Activated CD8-positive, alpha-beta memory T cell treated with anti-CD3 and anti-CD28 coated beads, Interleukin-2, amount 10 ng/mL, durations not matched to agents 7 days and 5 days (primary cell): ENCODE measurements at regions not wholly inside any gene's neighbourhood (a gene's known extent, or its start where the extent isn't known, plus 50 kb on each side); places are given as distances from the start of the nearest gene placed in this dataset.

Experiments used
- ATAC-seq: fragments of 150-1000 bp; cut with Tn5 transposase; one replicate; pipeline ENCODE4 v1.10.0; 2021; ENCODE audit warnings: moderate library complexity
- CTCF ChIA-PET: fragments of 350-600 bp; sonication (Branson Sonifier 250); formaldehyde crosslinking; loops from one replicate; lab custom pipeline; 2021; ENCODE audit warnings: antibody characterized with exemption; lab: Charles Lee
- DNase-seq: peaks from one replicate; pipeline ENCODE4 v3.0.0-alpha.2; 2020
- H3K27ac Mint-ChIP-seq: one replicate; pipeline ENCODE4 v1.8.0; 2021; ENCODE audit warnings: mild to moderate bottlenecking, mixed read lengths
- H3K27me3 Mint-ChIP-seq: one replicate; pipeline ENCODE4 v1.8.0; 2021; ENCODE audit warnings: mixed read lengths
- H3K36me3 Mint-ChIP-seq: one replicate; pipeline ENCODE4 v1.8.0; 2021; ENCODE audit warnings: mild to moderate bottlenecking, mixed read lengths
- H3K4me1 Mint-ChIP-seq: one replicate; pipeline ENCODE4 v1.8.0; 2021; ENCODE audit warnings: mixed read lengths
- H3K4me3 Mint-ChIP-seq: one replicate; pipeline ENCODE4 v1.8.0; 2021; ENCODE audit warnings: mild to moderate bottlenecking, moderate library complexity, mixed read lengths
- H3K9me3 Mint-ChIP-seq: one replicate; pipeline ENCODE4 v1.8.0; 2022; ENCODE audit warnings: low read depth, mixed read lengths

- Mint-ChIP-seq H3K27me3 (no peaks in the 10 kb centered on the region), H3K4me1 (no peaks in the 10 kb centered on the region), H3K4me3 (no peak overlapping the region), H3K27ac (no peak overlapping the region), H3K9me3 (peaks cover 2% of the 10 kb centered on the region), H3K36me3 (no peaks in the 10 kb centered on the region)
- DNase-seq: no peak
- CTCF ChIA-PET: no interaction called here
- ATAC-seq: no peak
Observed at GRCh38 chr10:33817605-33818004, 483.1 kb upstream of the NRP1 start.

GRCh38 chr10:33815776-33816175 lies 481.3 kb upstream of the NRP1 start:
- ATAC-seq (no peak), DNase-seq (no peak)
- CTCF ChIA-PET: no interaction called here
- Mint-ChIP-seq H3K36me3 (no peaks in the 10 kb centered on the region), H3K4me3 (no peak overlapping the region), H3K27ac (no peak overlapping the region), H3K9me3 (peaks cover 2% of the 10 kb centered on the region), H3K4me1 (no peaks in the 10 kb centered on the region), H3K27me3 (no peaks in the 10 kb centered on the region)

DNA sequence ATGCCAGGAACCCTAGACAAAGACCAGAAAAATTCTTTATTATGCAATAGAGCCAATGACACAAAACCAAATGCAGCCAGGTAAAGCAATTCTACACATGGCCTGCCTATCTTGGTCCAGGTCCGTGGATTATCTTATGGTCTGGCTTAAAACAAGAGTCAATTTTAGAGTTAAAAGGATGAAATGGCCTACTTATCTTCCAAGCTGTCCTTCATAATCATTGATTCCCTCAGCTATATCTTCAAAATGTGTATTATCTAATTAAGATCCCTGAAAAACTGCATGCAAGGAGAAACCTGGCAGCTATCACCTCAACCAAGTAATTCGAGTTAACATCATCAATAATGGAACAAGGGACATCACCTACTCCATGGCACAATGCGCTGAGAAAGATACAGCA lies 479.4 kb upstream of the NRP1 start:
- Mint-ChIP-seq H3K36me3 (no peaks in the 10 kb centered on the region), H3K9me3 (peaks cover 2% of the 10 kb centered on the region), H3K4me3 (no peak overlapping the region), H3K27ac (no peak overlapping the region), H3K27me3 (no peaks in the 10 kb centered on the region), H3K4me1 (no peaks in the 10 kb centered on the region)
- CTCF ChIA-PET: no interaction called here
- ATAC-seq: no peak
- no peak for DNase-seq

- ATAC-seq (no peak), DNase-seq (no peak)
- Mint-ChIP-seq H3K27ac (no peak overlapping the region), H3K9me3 (peaks cover 2% of the 10 kb centered on the region), H3K36me3 (no peaks in the 10 kb centered on the region), H3K27me3 (no peaks in the 10 kb centered on the region), H3K4me1 (no peaks in the 10 kb centered on the region), H3K4me3 (no peak overlapping the region)
- CTCF ChIA-PET: no interaction called here
Observed at GRCh38 chr10:33813415-33813814, 478.9 kb upstream of the NRP1 start.

DNA sequence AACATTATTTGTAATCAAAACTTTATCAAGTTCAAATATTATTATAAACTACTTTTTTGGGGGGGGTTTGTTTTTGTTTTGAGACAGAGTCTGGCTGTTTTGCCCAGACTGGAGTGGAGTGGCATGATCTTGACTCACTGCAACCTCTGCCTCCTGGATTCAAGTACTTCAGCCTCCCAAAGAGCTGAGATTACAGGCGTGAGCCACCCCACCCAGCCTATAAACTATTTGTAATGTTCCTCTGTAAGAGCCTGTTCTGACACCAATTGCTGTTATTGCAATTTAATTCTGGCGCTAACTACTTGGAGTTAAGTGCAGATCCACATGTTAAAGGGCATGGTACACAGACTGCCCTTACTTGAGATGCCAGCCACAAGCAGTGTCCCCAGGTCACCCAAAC lies 478.1 kb upstream of the NRP1 start:
- Mint-ChIP-seq H3K27ac (no peak overlapping the region), H3K9me3 (peaks cover 2% of the 10 kb centered on the region), H3K4me3 (no peak overlapping the region), H3K36me3 (no peaks in the 10 kb centered on the region), H3K4me1 (no peaks in the 10 kb centered on the region), H3K27me3 (no peaks in the 10 kb centered on the region)
- DNase-seq (no peak), ATAC-seq (no peak)
- CTCF ChIA-PET: no interaction called here

GRCh38 chr10:33810986-33811385 lies 476.5 kb upstream of the NRP1 start:
- ATAC-seq (no peak), DNase-seq (no peak)
- H3K4me1 Mint-ChIP-seq: no peaks in the 10 kb centered on the region
- peaks cover 2% of the 10 kb centered on the region for H3K9me3 Mint-ChIP-seq
- no peak overlapping the region for H3K4me3 Mint-ChIP-seq
- no peaks in the 10 kb centered on the region for H3K36me3 Mint-ChIP-seq
- no peak overlapping the region for H3K27ac Mint-ChIP-seq
- CTCF ChIA-PET: no interaction called here
- H3K27me3 Mint-ChIP-seq: no peaks in the 10 kb centered on the region

- no peaks in the 10 kb centered on the region for H3K27me3 Mint-ChIP-seq
- peaks cover 2% of the 10 kb centered on the region for H3K9me3 Mint-ChIP-seq
- H3K4me1 Mint-ChIP-seq: no peaks in the 10 kb centered on the region
- ATAC-seq: no peak
- no peak for DNase-seq
- no peak overlapping the region for H3K4me3 Mint-ChIP-seq
- CTCF ChIA-PET: no interaction called here
- H3K36me3 Mint-ChIP-seq: no peaks in the 10 kb centered on the region
- no peak overlapping the region for H3K27ac Mint-ChIP-seq
Observed at GRCh38 chr10:33809732-33810131, 475.3 kb upstream of the NRP1 start.

DNA sequence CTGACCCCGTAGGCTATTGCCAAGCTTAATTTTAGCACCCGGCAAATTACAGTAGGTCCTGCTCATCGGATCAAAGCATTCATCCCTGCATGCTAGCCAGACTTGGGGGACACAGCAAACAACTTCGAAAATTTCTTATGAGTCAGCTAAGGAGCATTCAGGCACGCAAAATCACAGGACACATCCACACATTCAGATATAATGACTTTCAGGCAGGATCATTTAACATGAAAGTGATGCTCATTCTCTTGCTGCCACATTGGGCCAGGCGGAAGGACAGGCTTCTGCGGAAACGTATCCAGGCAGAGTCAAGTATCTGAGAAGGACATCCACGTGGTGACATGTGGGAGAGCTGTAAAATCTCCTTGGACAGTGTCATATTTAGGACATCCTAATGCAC lies 474.0 kb upstream of the NRP1 start:
- Mint-ChIP-seq H3K27me3 (no peaks in the 10 kb centered on the region), H3K4me3 (no peak overlapping the region), H3K4me1 (no peaks in the 10 kb centered on the region), H3K9me3 (peaks cover 4% of the 10 kb centered on the region), H3K36me3 (no peaks in the 10 kb centered on the region), H3K27ac (no peak overlapping the region)
- no peak for ATAC-seq
- CTCF ChIA-PET: no interaction called here
- DNase-seq: no peak

DNA sequence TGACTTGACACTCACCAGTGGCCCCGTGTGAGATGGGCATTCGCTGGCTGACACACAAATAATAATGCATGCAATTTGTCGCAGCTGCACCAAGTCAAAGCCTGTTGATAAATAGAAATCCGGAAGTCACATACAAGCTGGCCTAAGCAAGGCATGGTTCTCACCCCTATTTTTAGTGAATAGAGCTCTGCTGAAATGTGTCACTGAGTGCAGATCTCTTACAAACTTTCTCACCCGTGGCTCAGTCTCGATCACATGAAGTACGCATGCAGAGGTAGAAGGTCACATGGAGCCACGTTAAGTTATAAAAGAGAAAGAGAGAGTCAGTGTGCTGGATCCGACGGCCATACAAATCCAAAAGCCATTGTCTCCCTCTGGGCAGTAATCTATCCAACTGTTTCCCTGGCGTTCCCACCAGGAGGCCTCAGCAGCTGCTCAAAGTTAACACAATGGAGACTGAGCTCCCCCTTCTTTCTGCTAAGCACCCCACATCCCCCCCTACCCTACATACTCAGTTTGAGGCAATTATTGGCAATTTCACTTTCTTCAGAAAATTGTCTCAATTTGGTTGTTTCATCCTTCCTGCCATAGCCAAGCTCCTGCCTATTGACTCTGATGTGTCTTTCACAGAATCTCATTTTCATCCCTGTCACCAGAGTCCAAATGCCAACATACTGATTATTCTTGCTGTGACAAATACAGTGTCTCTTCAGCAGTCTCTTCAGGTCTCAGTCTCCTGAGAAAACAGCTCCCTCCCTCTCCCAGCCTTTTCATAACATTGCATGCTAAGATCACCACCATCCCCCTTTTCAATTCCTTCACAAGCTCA lies 473.3 kb upstream of the NRP1 start:
- H3K4me3 Mint-ChIP-seq: no peak overlapping the region
- no peak overlapping the region for H3K27ac Mint-ChIP-seq
- CTCF ChIA-PET: no interaction called here
- no peaks in the 10 kb centered on the region for H3K4me1 Mint-ChIP-seq
- H3K9me3 Mint-ChIP-seq: peaks cover 2% of the 10 kb centered on the region
- no peaks in the 10 kb centered on the region for H3K27me3 Mint-ChIP-seq
- DNase-seq (no peak), ATAC-seq (no peak)
- no peaks in the 10 kb centered on the region for H3K36me3 Mint-ChIP-seq

DNA sequence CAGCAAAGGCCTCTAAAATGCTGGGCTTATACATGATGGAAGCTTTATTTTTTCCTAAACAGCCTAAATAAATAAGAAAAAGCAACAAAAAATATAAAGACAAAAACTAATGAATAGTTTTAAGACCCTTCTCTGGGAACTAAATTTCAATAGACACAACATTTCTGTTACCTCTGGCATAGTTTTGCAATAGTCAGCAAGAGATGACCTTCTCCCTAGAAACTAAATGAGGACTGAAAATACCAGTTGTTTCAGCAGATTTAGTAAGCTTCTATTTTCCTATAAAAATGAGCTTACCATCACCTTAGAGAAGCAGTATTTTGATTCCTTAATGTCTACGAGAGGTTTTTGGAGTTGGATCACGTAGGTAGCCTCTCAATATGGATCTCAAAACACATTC lies 471.4 kb upstream of the NRP1 start:
- Mint-ChIP-seq H3K4me1 (no peaks in the 10 kb centered on the region), H3K9me3 (peaks cover 2% of the 10 kb centered on the region), H3K36me3 (no peaks in the 10 kb centered on the region), H3K27ac (no peak overlapping the region), H3K27me3 (no peaks in the 10 kb centered on the region), H3K4me3 (no peak overlapping the region)
- ATAC-seq (no peak), DNase-seq (no peak)
- CTCF ChIA-PET: no interaction called here

DNA sequence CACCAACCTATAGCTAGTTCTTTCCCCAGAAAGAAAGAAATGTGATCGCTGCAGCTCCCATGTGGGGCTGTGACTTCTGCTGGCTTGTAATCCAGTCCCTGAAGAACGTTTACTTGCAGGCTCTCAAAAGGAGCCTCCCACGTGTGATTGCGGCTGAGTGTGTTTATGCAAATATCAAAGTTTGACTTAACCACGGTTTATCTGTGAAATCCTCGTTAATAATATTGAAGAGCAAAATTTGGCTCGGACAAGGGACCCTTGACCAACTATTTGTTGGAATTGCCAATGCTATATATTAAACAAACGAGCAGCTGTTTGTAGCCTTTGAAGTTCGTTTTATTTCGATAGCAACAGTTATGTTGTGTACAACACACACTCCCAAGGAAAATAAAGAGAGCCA lies 470.1 kb upstream of the NRP1 start:
- Mint-ChIP-seq H3K27me3 (no peaks in the 10 kb centered on the region), H3K27ac (no peak overlapping the region), H3K4me3 (no peak overlapping the region), H3K36me3 (no peaks in the 10 kb centered on the region), H3K9me3 (peaks cover 2% of the 10 kb centered on the region), H3K4me1 (no peaks in the 10 kb centered on the region)
- CTCF ChIA-PET: no interaction called here
- DNase-seq (no peak), ATAC-seq (no peak)

- no peak overlapping the region for H3K4me3 Mint-ChIP-seq
- no peaks in the 10 kb centered on the region for H3K36me3 Mint-ChIP-seq
- no peaks in the 10 kb centered on the region for H3K4me1 Mint-ChIP-seq
- H3K27ac Mint-ChIP-seq: no peak overlapping the region
- CTCF ChIA-PET: no interaction called here
- no peak for ATAC-seq
- no peaks in the 10 kb centered on the region for H3K27me3 Mint-ChIP-seq
- no peak for DNase-seq
- peaks cover 2% of the 10 kb centered on the region for H3K9me3 Mint-ChIP-seq
Observed at GRCh38 chr10:33803248-33803647, 468.8 kb upstream of the NRP1 start.

DNA sequence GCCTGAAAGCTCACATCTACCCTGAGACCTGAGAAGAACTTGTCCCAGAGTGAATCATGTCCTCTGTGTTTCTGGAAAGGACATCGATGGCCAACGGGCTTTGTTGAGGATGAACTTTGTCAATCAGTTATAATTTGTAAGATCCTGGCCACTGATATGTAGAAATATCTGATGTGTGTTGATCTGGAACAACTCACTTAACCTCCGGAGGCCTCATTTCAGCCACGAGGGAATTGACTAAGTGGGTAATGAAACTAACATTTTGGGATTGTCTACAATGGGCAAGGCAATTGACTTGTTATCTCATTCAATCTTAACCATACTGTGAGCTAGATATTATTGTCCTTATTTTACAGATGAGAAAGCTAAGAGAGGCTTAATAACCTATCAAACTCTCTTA lies 468.1 kb upstream of the NRP1 start:
- Mint-ChIP-seq H3K27ac (no peak overlapping the region), H3K9me3 (peaks cover 2% of the 10 kb centered on the region), H3K4me3 (no peak overlapping the region), H3K36me3 (no peaks in the 10 kb centered on the region), H3K27me3 (no peaks in the 10 kb centered on the region), H3K4me1 (no peaks in the 10 kb centered on the region)
- ATAC-seq (no peak), DNase-seq (no peak)
- CTCF ChIA-PET: no interaction called here

DNA sequence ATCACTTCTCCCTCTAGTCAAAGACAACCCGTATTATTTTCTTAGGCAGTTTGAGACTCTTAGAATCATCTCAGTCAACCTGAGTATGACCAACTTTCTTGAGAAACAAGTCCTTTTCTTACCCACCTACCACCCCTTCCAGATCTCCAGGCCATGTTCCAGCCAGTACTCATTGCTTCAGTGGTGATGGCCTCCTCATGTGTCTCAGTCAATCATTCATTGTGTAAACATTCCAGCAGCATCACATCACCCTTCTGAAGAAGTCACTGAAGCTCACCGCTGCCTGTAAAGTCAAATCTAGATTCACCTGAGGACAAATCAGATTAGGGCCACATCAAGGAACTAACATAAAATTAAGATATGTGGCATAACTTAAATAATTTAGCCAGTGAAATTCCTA lies 467.2 kb upstream of the NRP1 start:
- no peak overlapping the region for H3K4me3 Mint-ChIP-seq
- H3K36me3 Mint-ChIP-seq: no peaks in the 10 kb centered on the region
- no peak for DNase-seq
- no peaks in the 10 kb centered on the region for H3K27me3 Mint-ChIP-seq
- CTCF ChIA-PET: no interaction called here
- H3K9me3 Mint-ChIP-seq: peaks cover 2% of the 10 kb centered on the region
- H3K27ac Mint-ChIP-seq: no peak overlapping the region
- no peak for ATAC-seq
- H3K4me1 Mint-ChIP-seq: no peaks in the 10 kb centered on the region

- Mint-ChIP-seq H3K4me3 (no peak overlapping the region), H3K27me3 (no peaks in the 10 kb centered on the region), H3K36me3 (no peaks in the 10 kb centered on the region), H3K4me1 (no peaks in the 10 kb centered on the region), H3K27ac (no peak overlapping the region), H3K9me3 (peaks cover 2% of the 10 kb centered on the region)
- DNase-seq: no peak
- CTCF ChIA-PET: no interaction called here
- no peak for ATAC-seq
Observed at GRCh38 chr10:33800986-33801385, 466.5 kb upstream of the NRP1 start.
